ENCODE measurements at regions not wholly inside any gene's neighbourhood (a gene's known extent, or its start where the extent isn't known, plus 50 kb on each side); places are given as distances from the start of the nearest gene placed in this dataset.

- Histone ChIP-seq H3K36me3 (ENCODE audit: insufficient read depth, low read length) (no peaks in the 10 kb centered on the region), H3K4me2 (ENCODE audit: low read depth, low read length, poor library complexity, severe bottlenecking) (no peak overlapping the region), H3K27me3 (ENCODE audit: insufficient read depth, low read length, poor library complexity, severe bottlenecking) (no peaks in the 10 kb centered on the region), H3K4me3 (ENCODE audit: low read length, poor library complexity, severe bottlenecking) (no peak overlapping the region), H3K9me3 (ENCODE audit: insufficient read depth, low read depth, low read length) (no peaks in the 10 kb centered on the region), H3K4me1 (ENCODE audit: insufficient read depth, low read length, poor library complexity, severe bottlenecking) (no peaks in the 10 kb centered on the region), H2AFZ (ENCODE audit: low read length) (no peak overlapping the region), H3K9me2 (replicated peaks; ENCODE audit: low read depth, low read length) (no peaks in the 10 kb centered on the region), H3F3A (ENCODE audit: low read depth) (no peaks in the 10 kb centered on the region), H3K9ac (ENCODE audit: low read depth, low read length, poor library complexity, severe bottlenecking) (no peak overlapping the region), H3K79me2 (ENCODE audit: insufficient read depth, low read length) (no peaks in the 10 kb centered on the region), H4K20me1 (ENCODE audit: insufficient read depth, low read length, poor library complexity, severe bottlenecking) (no peaks in the 10 kb centered on the region)
- no peak for TF ChIP-seq CTCF (conservative IDR thresholded peaks at IDR 0.05; ENCODE audit: low read length)
- TF ChIP-seq EZH2phosphoT487 (IDR thresholded peaks at IDR 0.05; ENCODE audit: borderline replicate concordance), result no peak
Observed at GRCh38 chr7:41420421-41420820, 282.5 kb downstream of the INHBA start.

GRCh38 chr7:41418337-41418736 lies 284.6 kb downstream of the INHBA start:
- Histone ChIP-seq H3K27me3 (ENCODE audit: insufficient read depth, low read length, poor library complexity, severe bottlenecking) (no peaks in the 10 kb centered on the region), H3F3A (ENCODE audit: low read depth) (no peaks in the 10 kb centered on the region), H3K4me1 (ENCODE audit: insufficient read depth, low read length, poor library complexity, severe bottlenecking) (no peaks in the 10 kb centered on the region), H3K79me2 (ENCODE audit: insufficient read depth, low read length) (no peaks in the 10 kb centered on the region), H3K9me2 (replicated peaks; ENCODE audit: low read depth, low read length) (no peaks in the 10 kb centered on the region), H2AFZ (ENCODE audit: low read length) (no peak overlapping the region), H3K9ac (ENCODE audit: low read depth, low read length, poor library complexity, severe bottlenecking) (no peak overlapping the region), H3K4me2 (ENCODE audit: low read depth, low read length, poor library complexity, severe bottlenecking) (no peak overlapping the region), H3K36me3 (ENCODE audit: insufficient read depth, low read length) (no peaks in the 10 kb centered on the region), H3K9me3 (ENCODE audit: insufficient read depth, low read depth, low read length) (no peaks in the 10 kb centered on the region), H3K4me3 (ENCODE audit: low read length, poor library complexity, severe bottlenecking) (no peak overlapping the region), H4K20me1 (ENCODE audit: insufficient read depth, low read length, poor library complexity, severe bottlenecking) (no peaks in the 10 kb centered on the region)
- no peak for TF ChIP-seq CTCF (conservative IDR thresholded peaks at IDR 0.05; ENCODE audit: low read length)
- TF ChIP-seq EZH2phosphoT487 (IDR thresholded peaks at IDR 0.05; ENCODE audit: borderline replicate concordance), result no peak

GRCh38 chr7:41416208-41416595 lies 286.7 kb downstream of the INHBA start:
- Histone ChIP-seq H3F3A (ENCODE audit: low read depth) (no peaks in the 10 kb centered on the region), H3K36me3 (ENCODE audit: insufficient read depth, low read length) (no peaks in the 10 kb centered on the region), H3K4me3 (ENCODE audit: low read length, poor library complexity, severe bottlenecking) (no peak overlapping the region), H3K4me1 (ENCODE audit: insufficient read depth, low read length, poor library complexity, severe bottlenecking) (no peaks in the 10 kb centered on the region), H4K20me1 (ENCODE audit: insufficient read depth, low read length, poor library complexity, severe bottlenecking) (no peaks in the 10 kb centered on the region), H3K9ac (ENCODE audit: low read depth, low read length, poor library complexity, severe bottlenecking) (no peak overlapping the region), H3K79me2 (ENCODE audit: insufficient read depth, low read length) (no peaks in the 10 kb centered on the region), H3K27me3 (ENCODE audit: insufficient read depth, low read length, poor library complexity, severe bottlenecking) (no peaks in the 10 kb centered on the region), H3K9me3 (ENCODE audit: insufficient read depth, low read depth, low read length) (no peaks in the 10 kb centered on the region), H3K9me2 (replicated peaks; ENCODE audit: low read depth, low read length) (no peaks in the 10 kb centered on the region), H3K4me2 (ENCODE audit: low read depth, low read length, poor library complexity, severe bottlenecking) (no peak overlapping the region), H2AFZ (ENCODE audit: low read length) (no peak overlapping the region)
- no peak for TF ChIP-seq EZH2phosphoT487 (IDR thresholded peaks at IDR 0.05; ENCODE audit: borderline replicate concordance)
- TF ChIP-seq CTCF (conservative IDR thresholded peaks at IDR 0.05; ENCODE audit: low read length), result no peak
